Naive B cell (primary cell): ENCODE measurements at regions not wholly inside any gene's neighbourhood (a gene's known extent, or its start where the extent isn't known, plus 50 kb on each side); places are given as distances from the start of the nearest gene placed in this dataset.

Experiments
- ATAC-seq, 2 donors: fragments of 150-1000 bp; cut with Tn5 transposase; 2 replicates each; pipeline ENCODE4 v1.10.0; 2021; ENCODE audit warnings: low read depth in 2 of 2, mild to moderate bottlenecking in 2 of 2, moderate library complexity in 2 of 2
- DNase-seq: peaks from one replicate; pipeline ENCODE4 v3.0.0; 2022
- H3K27ac Mint-ChIP-seq, 6 donors: one replicate each; pipeline ENCODE4 v1.8.0; 2020 to 2022; ENCODE audit warnings: mild to moderate bottlenecking in 6 of 6, mixed read lengths in 6 of 6, moderate library complexity in 5 of 6, inconsistent platforms in 2 of 6
- H3K27me3 Mint-ChIP-seq, 3 donors: one replicate each; pipeline ENCODE4 v1.8.0; 2021 to 2022; ENCODE audit warnings: mixed read lengths in 3 of 3, mild to moderate bottlenecking in 1 of 3
- H3K36me3 Mint-ChIP-seq, 2 donors: one replicate each; pipeline ENCODE4 v1.8.0; 2020 to 2022; ENCODE audit warnings: mixed read lengths in 2 of 2, inconsistent platforms in 1 of 2, mild to moderate bottlenecking in 1 of 2
- H3K4me1 Mint-ChIP-seq, 3 donors: one replicate each; pipeline ENCODE4 v1.8.0; 2020 to 2022; ENCODE audit warnings: mixed read lengths in 3 of 3, inconsistent platforms in 1 of 3, mild to moderate bottlenecking in 1 of 3, moderate library complexity in 1 of 3
- H3K4me3 Mint-ChIP-seq, 8 donors: one replicate each; pipeline ENCODE4 v1.8.0; 2020 to 2022; ENCODE audit warnings: mild to moderate bottlenecking in 8 of 8, mixed read lengths in 8 of 8, moderate library complexity in 8 of 8, inconsistent platforms in 2 of 8
- H3K9me3 Mint-ChIP-seq, 7 donors: one replicate each; pipeline ENCODE4 v1.8.0; 2020 to 2022; ENCODE audit warnings: mixed read lengths in 7 of 7, mild to moderate bottlenecking in 5 of 7, inconsistent platforms in 2 of 7, moderate library complexity in 1 of 7

- DNase-seq (no peak), ATAC-seq (no peak)
- no peaks in the 10 kb centered on the region for H3K36me3 Mint-ChIP-seq
- H3K27ac Mint-ChIP-seq: no peak overlapping the region
- H3K4me1 Mint-ChIP-seq: peaks cover 0 to 5% (median 0%) of the 10 kb centered on the region in 3 donors
- H3K4me3 Mint-ChIP-seq: no peak overlapping the region
- H3K9me3 Mint-ChIP-seq: peaks cover 2 to 14% (median 5%) of the 10 kb centered on the region in 7 donors
- no peaks in the 10 kb centered on the region for H3K27me3 Mint-ChIP-seq
Observed at GRCh38 chr4:177729681-177730080, 287.4 kb upstream of the AGA start.

DNA sequence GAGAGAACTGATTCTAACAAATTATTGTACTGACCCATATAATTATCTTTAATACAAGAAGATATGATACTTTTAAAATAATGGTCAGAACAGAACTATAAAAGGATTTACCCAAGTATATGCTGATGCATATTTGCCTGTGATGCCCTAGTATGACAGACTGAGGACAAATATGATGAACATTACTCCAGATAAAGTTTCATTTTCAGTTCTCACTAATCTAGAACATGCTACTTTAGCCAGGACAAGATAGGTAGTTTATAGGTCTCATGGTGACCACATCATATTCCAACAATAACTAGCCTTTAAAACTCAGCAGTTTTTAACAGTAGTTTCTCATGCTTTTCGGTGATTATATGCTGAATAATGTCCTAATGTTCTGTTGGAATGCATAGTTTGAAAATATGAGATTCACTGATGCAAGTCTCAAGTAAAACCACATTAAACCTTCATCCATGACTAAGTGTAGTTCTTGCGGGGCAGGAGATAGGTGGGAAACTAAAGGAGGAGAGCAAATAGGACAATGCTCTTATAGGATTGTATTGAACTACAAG, 295.2 kb upstream of the AGA start:
- Mint-ChIP-seq H3K9me3 (peaks cover 0 to 8% (median 0%) of the 10 kb centered on the region in 7 donors), H3K4me3 (no peak overlapping the region), H3K27me3 (no peaks in the 10 kb centered on the region), H3K4me1 (no peaks in the 10 kb centered on the region), H3K36me3 (no peaks in the 10 kb centered on the region), H3K27ac (no peak overlapping the region)
- ATAC-seq (no peak), DNase-seq (no peak)

DNA sequence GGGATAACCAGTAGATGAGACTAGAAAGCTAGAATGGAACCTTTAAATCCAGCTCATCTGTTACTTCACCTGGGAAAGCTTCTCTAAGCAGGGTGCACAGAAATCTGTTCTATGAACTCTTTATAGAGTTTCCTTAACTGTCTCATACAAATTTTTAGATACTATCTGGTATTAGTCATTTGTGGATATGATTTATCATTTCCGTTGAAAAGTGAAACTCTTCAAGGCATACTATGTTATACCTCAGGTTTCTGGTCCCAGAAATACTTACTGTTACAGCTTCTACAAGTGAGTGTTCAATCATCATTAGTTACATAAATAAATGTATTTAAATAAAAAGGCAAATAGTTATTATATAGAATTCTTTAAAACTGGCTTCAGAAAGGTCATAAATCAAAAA, 298.3 kb upstream of the AGA start:
- H3K27ac Mint-ChIP-seq: no peak overlapping the region
- H3K4me1 Mint-ChIP-seq: no peaks in the 10 kb centered on the region
- H3K36me3 Mint-ChIP-seq: no peaks in the 10 kb centered on the region
- H3K4me3 Mint-ChIP-seq: no peak overlapping the region
- H3K9me3 Mint-ChIP-seq: peaks cover 0 to 5% (median 0%) of the 10 kb centered on the region in 7 donors
- ATAC-seq: no peak
- DNase-seq: no peak
- H3K27me3 Mint-ChIP-seq: no peaks in the 10 kb centered on the region

GRCh38 chr4:177759729-177760128, 317.5 kb upstream of the AGA start:
- DNase-seq: no peak
- H3K9me3 Mint-ChIP-seq: peaks cover 0 to 3% (median 0%) of the 10 kb centered on the region in 7 donors
- H3K4me1 Mint-ChIP-seq: no peaks in the 10 kb centered on the region
- no peaks in the 10 kb centered on the region for H3K27me3 Mint-ChIP-seq
- H3K27ac Mint-ChIP-seq: peak overlapping the region in 1 of 6 donors; percentile 39
- no peak for ATAC-seq
- H3K36me3 Mint-ChIP-seq: no peaks in the 10 kb centered on the region
- no peak overlapping the region for H3K4me3 Mint-ChIP-seq

- no peaks in the 10 kb centered on the region for H3K36me3 Mint-ChIP-seq
- DNase-seq (no peak), ATAC-seq (no peak)
- no peaks in the 10 kb centered on the region for H3K27me3 Mint-ChIP-seq
- H3K4me3 Mint-ChIP-seq: no peak overlapping the region
- no peak overlapping the region for H3K27ac Mint-ChIP-seq
- no peaks in the 10 kb centered on the region for H3K4me1 Mint-ChIP-seq
- peaks cover 0 to 5% (median 3%) of the 10 kb centered on the region in 7 donors for H3K9me3 Mint-ChIP-seq
Observed at GRCh38 chr4:177761692-177762091, 319.5 kb upstream of the AGA start.

DNA sequence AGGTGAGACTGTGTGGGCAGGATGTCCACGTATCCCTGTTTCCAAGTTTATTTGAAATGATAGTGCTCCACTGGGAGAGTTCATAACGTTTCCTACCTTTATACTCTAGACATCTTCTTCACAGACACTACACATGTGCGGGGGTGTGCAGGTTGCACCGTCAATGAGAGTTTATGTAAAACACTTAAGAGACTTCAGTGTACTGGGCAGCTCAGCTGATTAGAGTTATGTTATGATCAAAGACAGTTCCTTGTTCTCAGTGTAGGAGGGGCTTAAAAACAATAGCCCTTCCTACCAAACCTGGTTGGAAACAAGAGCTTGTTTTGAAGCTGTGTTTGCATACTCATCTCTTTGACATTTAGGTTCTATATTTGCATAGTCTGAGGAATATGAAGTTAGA, 326.9 kb upstream of the AGA start:
- Mint-ChIP-seq H3K27ac (no peak overlapping the region), H3K4me1 (no peaks in the 10 kb centered on the region), H3K9me3 (peaks cover 0 to 6% (median 2%) of the 10 kb centered on the region in 7 donors), H3K4me3 (no peak overlapping the region), H3K36me3 (no peaks in the 10 kb centered on the region), H3K27me3 (no peaks in the 10 kb centered on the region)
- DNase-seq: no peak
- ATAC-seq: no peak

- Mint-ChIP-seq H3K4me1 (no peaks in the 10 kb centered on the region), H3K36me3 (no peaks in the 10 kb centered on the region), H3K4me3 (no peak overlapping the region), H3K27me3 (no peaks in the 10 kb centered on the region), H3K27ac (no peak overlapping the region), H3K9me3 (peaks cover 0 to 6% (median 0%) of the 10 kb centered on the region in 7 donors)
- no peak for DNase-seq
- ATAC-seq: no peak
Observed at GRCh38 chr4:177770776-177771175, 328.5 kb upstream of the AGA start.

DNA sequence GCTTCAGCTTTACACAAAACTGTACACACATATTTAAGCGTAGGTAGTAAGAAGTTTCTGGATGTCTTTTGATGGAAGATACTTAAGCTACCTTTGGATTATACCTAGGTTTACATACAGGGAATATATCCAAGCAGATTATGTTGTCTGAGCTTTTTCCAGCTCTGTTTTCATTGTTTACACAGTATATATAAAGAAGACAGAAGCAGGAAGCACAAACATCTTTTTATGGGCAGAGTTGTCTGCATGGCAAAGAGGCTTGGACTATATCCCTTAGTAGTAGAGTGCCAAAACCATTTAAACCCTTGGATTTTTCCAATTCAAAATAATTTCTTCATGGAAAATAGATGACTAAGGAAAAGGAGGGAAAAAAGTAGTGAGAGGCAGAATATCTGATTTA, 329.4 kb upstream of the AGA start:
- Mint-ChIP-seq H3K36me3 (no peaks in the 10 kb centered on the region), H3K4me3 (no peak overlapping the region), H3K27me3 (no peaks in the 10 kb centered on the region), H3K4me1 (no peaks in the 10 kb centered on the region), H3K27ac (no peak overlapping the region), H3K9me3 (peaks cover 0 to 3% (median 0%) of the 10 kb centered on the region in 7 donors)
- ATAC-seq (no peak), DNase-seq (no peak)

DNA sequence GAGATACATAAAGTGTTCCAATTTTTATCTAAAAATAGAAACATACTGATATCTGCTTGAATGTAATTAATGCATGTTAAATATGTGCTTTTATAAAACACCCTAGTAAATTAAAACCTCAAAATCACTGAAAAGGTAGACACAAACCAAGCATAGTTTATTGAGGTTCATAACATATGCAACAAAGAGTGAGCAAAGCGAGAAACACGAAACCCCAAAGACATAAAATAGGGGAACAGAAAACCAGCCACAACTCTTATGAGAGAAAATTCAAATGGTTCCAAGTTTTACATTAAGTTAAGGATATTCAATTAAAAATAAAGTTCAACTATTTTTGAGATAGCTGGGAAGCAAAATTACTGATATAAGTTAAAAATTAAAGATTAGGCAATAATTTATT, 336.4 kb upstream of the AGA start:
- H3K9me3 Mint-ChIP-seq: peaks cover 0 to 11% (median 5%) of the 10 kb centered on the region in 7 donors
- DNase-seq (no peak), ATAC-seq (no peak)
- no peaks in the 10 kb centered on the region for H3K4me1 Mint-ChIP-seq
- H3K36me3 Mint-ChIP-seq: no peaks in the 10 kb centered on the region
- no peak overlapping the region for H3K27ac Mint-ChIP-seq
- H3K4me3 Mint-ChIP-seq: no peak overlapping the region
- no peaks in the 10 kb centered on the region for H3K27me3 Mint-ChIP-seq

DNA sequence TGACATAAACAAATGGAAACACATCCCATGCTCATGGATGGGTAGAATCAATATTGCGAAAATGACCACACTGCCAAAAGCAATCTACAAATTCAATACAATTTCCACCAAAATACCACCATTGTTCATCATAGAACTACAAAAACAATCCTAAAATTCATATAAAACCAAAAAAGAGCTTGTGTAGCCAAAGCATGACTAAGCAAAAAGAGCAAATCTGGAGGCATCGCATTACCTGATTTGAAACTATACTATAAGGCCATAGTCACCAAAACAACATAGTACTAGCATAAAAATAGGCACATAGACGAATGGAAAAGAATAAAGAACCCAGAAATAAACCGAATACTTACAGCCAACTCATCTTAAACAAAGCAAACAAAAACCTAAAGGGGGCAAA, 342.8 kb upstream of the AGA start:
- ATAC-seq: no peak
- H3K27ac Mint-ChIP-seq: no peak overlapping the region
- no peak overlapping the region for H3K4me3 Mint-ChIP-seq
- no peaks in the 10 kb centered on the region for H3K4me1 Mint-ChIP-seq
- no peak for DNase-seq
- H3K27me3 Mint-ChIP-seq: no peaks in the 10 kb centered on the region
- H3K9me3 Mint-ChIP-seq: peaks cover 0 to 18% (median 10%) of the 10 kb centered on the region in 7 donors
- H3K36me3 Mint-ChIP-seq: no peaks in the 10 kb centered on the region

DNA sequence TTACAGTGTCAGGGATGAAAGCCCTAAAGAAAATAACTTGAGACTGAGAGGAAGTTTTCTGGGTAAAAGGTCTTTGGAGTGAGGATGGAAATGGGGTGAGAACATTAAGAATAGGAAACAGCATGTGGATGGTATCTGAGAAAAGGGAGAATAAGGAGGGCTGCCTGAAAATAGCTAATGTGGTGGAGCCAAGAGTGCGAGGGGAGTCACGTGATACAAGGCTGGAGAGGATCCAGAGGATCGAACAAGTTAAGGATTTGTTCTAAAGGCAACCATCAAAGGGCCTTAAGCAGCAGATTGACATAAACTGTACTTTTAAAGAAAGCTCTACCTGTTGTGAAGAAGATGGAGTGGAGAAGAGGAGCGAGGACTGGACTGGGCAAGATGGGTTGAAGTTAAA, 347.4 kb upstream of the AGA start:
- H3K27ac Mint-ChIP-seq: no peak overlapping the region
- no peaks in the 10 kb centered on the region for H3K36me3 Mint-ChIP-seq
- no peak for DNase-seq
- H3K4me3 Mint-ChIP-seq: no peak overlapping the region
- no peaks in the 10 kb centered on the region for H3K27me3 Mint-ChIP-seq
- peaks cover 0 to 12% (median 5%) of the 10 kb centered on the region in 7 donors for H3K9me3 Mint-ChIP-seq
- no peak for ATAC-seq
- H3K4me1 Mint-ChIP-seq: no peaks in the 10 kb centered on the region

DNA sequence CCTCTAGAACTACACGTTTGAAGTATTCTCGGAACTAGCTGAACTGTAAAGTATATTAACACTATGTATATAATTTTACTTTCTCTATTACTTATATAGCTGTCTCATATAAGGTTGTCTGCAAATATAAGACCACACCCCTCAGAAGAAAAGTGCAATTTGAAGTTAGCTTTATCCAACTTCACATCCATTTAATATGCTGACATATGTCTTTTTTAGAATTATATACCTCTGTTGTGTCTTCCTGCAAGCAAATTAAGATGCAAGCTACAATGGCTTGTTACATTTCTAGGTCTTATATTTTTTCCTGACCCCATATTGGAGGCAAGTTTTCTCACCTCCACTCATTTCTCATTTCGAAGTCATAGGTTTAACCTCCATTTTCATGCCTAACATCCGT, 349.0 kb upstream of the AGA start:
- Mint-ChIP-seq H3K4me1 (no peaks in the 10 kb centered on the region), H3K9me3 (peaks cover 0 to 10% (median 2%) of the 10 kb centered on the region in 7 donors), H3K27me3 (no peaks in the 10 kb centered on the region), H3K4me3 (no peak overlapping the region), H3K36me3 (no peaks in the 10 kb centered on the region), H3K27ac (no peak overlapping the region)
- DNase-seq (no peak), ATAC-seq (no peak)

DNA sequence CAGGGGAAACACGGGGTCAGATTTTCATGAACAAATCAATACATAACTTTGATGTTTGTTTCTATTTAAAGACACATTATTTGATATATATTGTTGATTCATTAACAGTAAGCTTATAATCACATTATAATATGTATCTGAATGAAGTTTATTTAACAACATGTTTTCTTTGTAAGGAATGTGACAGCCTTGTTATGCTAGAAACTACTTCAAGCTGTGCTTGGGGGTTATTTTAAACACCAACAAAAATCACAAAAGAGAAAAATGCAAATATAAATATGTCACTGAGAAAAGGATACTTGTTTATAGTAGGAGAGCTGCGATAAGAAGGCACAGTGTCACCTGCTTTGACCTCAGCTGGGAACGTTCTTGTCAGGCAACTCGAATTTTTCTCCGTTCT, 354.6 kb upstream of the AGA start:
- no peaks in the 10 kb centered on the region for H3K36me3 Mint-ChIP-seq
- no peak for ATAC-seq
- H3K27me3 Mint-ChIP-seq: no peaks in the 10 kb centered on the region
- no peaks in the 10 kb centered on the region for H3K4me1 Mint-ChIP-seq
- DNase-seq: no peak
- no peak overlapping the region for H3K27ac Mint-ChIP-seq
- peaks cover 0 to 9% (median 0%) of the 10 kb centered on the region in 7 donors for H3K9me3 Mint-ChIP-seq
- no peak overlapping the region for H3K4me3 Mint-ChIP-seq

DNA sequence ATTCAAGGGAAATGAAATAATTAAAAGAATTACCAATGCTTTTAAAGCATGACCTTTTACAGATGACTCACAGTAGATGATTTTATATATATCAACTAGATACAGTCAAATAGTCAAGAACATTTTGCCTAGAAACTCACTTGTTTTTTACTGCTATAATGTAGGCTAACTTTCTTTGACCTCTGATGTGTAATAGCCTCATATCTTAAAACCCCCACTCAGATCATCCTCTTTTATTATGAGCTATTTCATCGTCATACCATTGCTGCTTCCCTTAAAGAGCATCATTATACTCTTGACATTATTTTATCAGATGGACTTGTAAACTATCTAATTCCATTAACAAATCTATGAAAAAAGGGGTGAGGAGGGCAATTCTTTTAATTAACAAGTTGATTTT, 355.9 kb upstream of the AGA start:
- Mint-ChIP-seq H3K27me3 (no peaks in the 10 kb centered on the region), H3K4me3 (no peak overlapping the region), H3K36me3 (no peaks in the 10 kb centered on the region), H3K9me3 (peaks cover 0 to 5% (median 0%) of the 10 kb centered on the region in 7 donors), H3K27ac (no peak overlapping the region), H3K4me1 (no peaks in the 10 kb centered on the region)
- DNase-seq: no peak
- ATAC-seq: no peak

- Mint-ChIP-seq H3K27ac (no peak overlapping the region), H3K4me1 (no peaks in the 10 kb centered on the region), H3K9me3 (peaks cover 0 to 5% (median 0%) of the 10 kb centered on the region in 7 donors), H3K36me3 (no peaks in the 10 kb centered on the region), H3K4me3 (no peak overlapping the region), H3K27me3 (no peaks in the 10 kb centered on the region)
- ATAC-seq (no peak), DNase-seq (no peak)
Observed at GRCh38 chr4:177802162-177802561, 359.9 kb upstream of the AGA start.
